SK-N-SH (cell line): ENCODE measurements at regions not wholly inside any gene's neighbourhood (a gene's known extent, or its start where the extent isn't known, plus 50 kb on each side); places are given as distances from the start of the nearest gene placed in this dataset.
"Not testable (repeated sequence)": the region's sequence is repeated elsewhere in the genome, so short reads cannot be mapped to it uniquely, and the experiment has no call there.

Source experiments
- CTCF ChIA-PET: fragments of 300-600, 350-600 bp; formaldehyde crosslinking; extraction: SDS; loops from one replicate; lab custom pipeline; 2021; lab: Yijun Ruan, JAX
- POLR2A ChIA-PET: fragments of 350-600 bp; sonication (Branson Sonifier 250); formaldehyde crosslinking; extraction: SDS; loops from one replicate; lab custom pipeline; 2020; ENCODE audit warnings: antibody characterized with exemption, inconsistent platforms; lab: Yijun Ruan, JAX
- DNase-seq: peaks from one replicate; pipeline ENCODE4 v3.0.0; 2012
- H2AFZ ChIP-seq: fragments of 200-600 bp; sonication (generic); 2 replicates; pipeline ENCODE4 v1.8.1; 2016; ENCODE audit warnings: antibody characterized with exemption, mild to moderate bottlenecking, low read depth
- H3F3A ChIP-seq: fragments of 200-600 bp; sonication (generic); replicated peaks from 2 replicates; pipeline ENCODE3; 2016; ENCODE audit warnings: antibody characterized with exemption, mild to moderate bottlenecking; ENCODE audit not compliant: insufficient read depth
- H3K27ac ChIP-seq, 2 experiments: fragments of 200-500 bp in 1 of 2; fragments of 200-600 bp in 1 of 2; sonication (Bioruptor generic) in 1 of 2; sonication (generic), shearing (Covaris generic) in 1 of 2; 2 replicates each; pipeline versions ENCODE4 v1.5.1 to v1.6.1; 2014 to 2016; ENCODE audit warnings: low read depth in 2 of 2, inconsistent platforms in 1 of 2, low read length in 1 of 2, mild to moderate bottlenecking in 1 of 2, mixed read lengths in 1 of 2
- H3K27me3 ChIP-seq: fragments of 200-600 bp; sonication (generic), shearing (Covaris generic); 2 replicates; pipeline ENCODE4 v1.6.1; 2016; ENCODE audit warnings: mixed run types; ENCODE audit not compliant: insufficient read depth
- H3K36me3 ChIP-seq, 2 experiments: fragments of 200-500 bp in 1 of 2; fragments of 200-600 bp in 1 of 2; sonication (Bioruptor generic) in 1 of 2; sonication (generic) in 1 of 2; replicated peaks in 1 of 2; 2 replicates each; pipeline versions ENCODE3 to v1.5.1; 2014 to 2016; ENCODE audit warnings: low read length in 1 of 2, mild to moderate bottlenecking in 1 of 2; ENCODE audit not compliant: insufficient read depth in 2 of 2, control insufficient read depth in 1 of 2
- H3K4me1 ChIP-seq, 2 experiments: fragments of 200-500 bp in 1 of 2; fragments of 200-600 bp in 1 of 2; sonication (Bioruptor generic) in 1 of 2; sonication (generic), shearing (Covaris generic) in 1 of 2; 2 replicates each; pipeline versions ENCODE4 v1.5.1 to v1.6.1; 2014 to 2016; ENCODE audit warnings: low read depth in 1 of 2, low read length in 1 of 2, mixed run types in 1 of 2; ENCODE audit not compliant: insufficient read depth in 2 of 2, control insufficient read depth in 1 of 2
- H3K4me2 ChIP-seq: fragments of 200-600 bp; sonication (generic), shearing (Covaris generic); 2 replicates; pipeline ENCODE4 v1.6.1; 2017; ENCODE audit warnings: mixed run types
- H3K4me3 ChIP-seq, 2 experiments: fragments of 200-500 bp in 1 of 2; fragments of 200-600 bp in 1 of 2; sonication (Bioruptor generic) in 1 of 2; sonication (generic), shearing (Covaris generic) in 1 of 2; 2 replicates each; pipeline versions ENCODE4 v1.5.1 to v1.8.1; 2014 to 2016; ENCODE audit warnings: low read depth in 2 of 2, inconsistent platforms in 1 of 2, low read length in 1 of 2, mild to moderate bottlenecking in 1 of 2, mixed read lengths in 1 of 2, moderate library complexity in 1 of 2
- H3K79me2 ChIP-seq: fragments of 200-600 bp; sonication (generic); 2 replicates; pipeline ENCODE4 v1.8.1; 2017; ENCODE audit warnings: mild to moderate bottlenecking; ENCODE audit not compliant: insufficient read depth
- H3K9ac ChIP-seq: fragments of 200-600 bp; sonication (generic); 2 replicates; pipeline ENCODE4 v1.6.1; 2017; ENCODE audit warnings: mixed run types
- H3K9me2 ChIP-seq: fragments of 200-600 bp; sonication (generic); 2 replicates; pipeline ENCODE4 v1.6.1; 2017; ENCODE audit warnings: mixed run types
- H3K9me3 ChIP-seq: fragments of 200-600 bp; sonication (generic); 2 replicates; pipeline ENCODE4 v1.6.1; 2017; ENCODE audit warnings: mixed run types, mild to moderate bottlenecking, moderate library complexity
- H4K20me1 ChIP-seq: fragments of 200-600 bp; sonication (generic); 2 replicates; pipeline ENCODE4 v1.6.1; 2017; ENCODE audit warnings: mild to moderate bottlenecking, mixed run types; ENCODE audit not compliant: insufficient read depth
- FOXJ3 ChIP-seq: sonication (generic); formaldehyde crosslinking; IDR thresholded peaks from 2 replicates; pipeline ENCODE4 v1.5.1; 2020; ENCODE audit warnings: mild to moderate bottlenecking, missing genetic modification reagents
- REST ChIP-seq: IDR thresholded peaks from 2 replicates; pipeline ENCODE4 v1.6.1; 2012; ENCODE audit warnings: mild to moderate bottlenecking, low read depth, low read length, moderate library complexity
- WGBS: methylation state at CpG from one replicate; pipeline ENCODE4 v1.1.6; 2017; ENCODE audit warnings: low lambda C conversion rate; 5-methylcytosine and 5-hydroxymethylcytosine counted together

GRCh38 chr4:128648021-128648420 lies 161.5 kb upstream of the JADE1 start:
- Histone ChIP-seq H3K9me2 (no peaks in the 10 kb centered on the region), H3K36me3 (no peaks in the 10 kb centered on the region), H3K4me2 (no peak overlapping the region), H4K20me1 (no peaks in the 10 kb centered on the region), H3K9ac (no peak overlapping the region), H3K4me1 (no peaks in the 10 kb centered on the region), H3F3A (no peaks in the 10 kb centered on the region), H3K27me3 (no peaks in the 10 kb centered on the region), H3K79me2 (no peaks in the 10 kb centered on the region), H3K4me3 (no peak overlapping the region), H3K9me3 (no peaks in the 10 kb centered on the region), H3K27ac (no peak overlapping the region), H2AFZ (no peak overlapping the region)
- ChIA-PET POLR2A (no interaction called here), CTCF (no interaction called here)
- TF ChIP-seq REST (no peak), FOXJ3 (CRISPR knock-in tag) (no peak)
- no peak for DNase-seq
- 100% methylated on average over 1 of the region's 1 CpG for WGBS

- H2AFZ ChIP-seq, DNase-seq, H3K27me3 ChIP-seq, H3F3A ChIP-seq, POLR2A ChIA-PET, H3K4me2 ChIP-seq, H3K9ac ChIP-seq, H3K4me3 ChIP-seq, H3K9me2 ChIP-seq, H4K20me1 ChIP-seq, H3K36me3 ChIP-seq, H3K27ac ChIP-seq, H3K79me2 ChIP-seq, H3K4me1 ChIP-seq, H3K9me3 ChIP-seq, CTCF ChIA-PET: not testable (repeated sequence)
- 53% methylated on average over 1 of the region's 1 CpG for WGBS
Observed at GRCh38 chr4:128646893-128647292, 162.6 kb upstream of the JADE1 start.

- H3K27me3 ChIP-seq, H3K9ac ChIP-seq, H3K27ac ChIP-seq, H3K79me2 ChIP-seq, DNase-seq, H2AFZ ChIP-seq, H3K36me3 ChIP-seq, H3K4me1 ChIP-seq, H3F3A ChIP-seq, CTCF ChIA-PET, H3K9me2 ChIP-seq, POLR2A ChIA-PET, H3K4me2 ChIP-seq, H3K9me3 ChIP-seq, H4K20me1 ChIP-seq, H3K4me3 ChIP-seq: not testable (repeated sequence)
- 62% methylated on average over 18 of the region's 18 CpGs for WGBS
Observed at GRCh38 chr4:128644693-128645654, 164.5 kb upstream of the JADE1 start.
